ENCODE measurements at regions not wholly inside any gene's neighbourhood (a gene's known extent, or its start where the extent isn't known, plus 50 kb on each side); places are given as distances from the start of the nearest gene placed in this dataset.

- ATAC-seq = no peak
- Histone ChIP-seq H3K27me3 (ENCODE audit: insufficient read depth) (no peaks in the 10 kb centered on the region), H3K4me3 (no peak overlapping the region), H3K79me2 (replicated peaks; ENCODE audit: insufficient read depth) (no peaks in the 10 kb centered on the region), H2AFZ (no peak overlapping the region), H3K9me2 (ENCODE audit: insufficient read depth) (no peaks in the 10 kb centered on the region), H3K27ac (ENCODE audit: low read depth) (no peak overlapping the region), H4K20me1 (replicated peaks; ENCODE audit: insufficient read depth) (no peaks in the 10 kb centered on the region), H3F3A (replicated peaks; ENCODE audit: low read depth) (no peaks in the 10 kb centered on the region), H3K36me3 (ENCODE audit: insufficient read depth) (no peaks in the 10 kb centered on the region), H3K4me1 (ENCODE audit: insufficient read depth) (no peaks in the 10 kb centered on the region), H3K4me2 (no peak overlapping the region)
- no peak for DNase-seq (ENCODE audit: low spot score)
- Mint-ChIP-seq H3K27me3 (ENCODE audit: insufficient read depth, low read depth, poor library complexity) (no peaks in the 10 kb centered on the region), H3K36me3 (ENCODE audit: low read depth) (no peaks in the 10 kb centered on the region), H3K4me3 (no peak overlapping the region), H3K9me3 (peaks cover 12% of the 10 kb centered on the region; the same call in 2 of the 3 replicates), H3K4me1 (peaks cover 2% of the 10 kb centered on the region; the same call in 1 of the 3 replicates), H3K27ac (no peak overlapping the region)
- TF ChIP-seq JUNB (IDR thresholded peaks at IDR 0.05; ENCODE audit: unreplicated experiment) (no peak), STAT1 (IDR thresholded peaks at IDR 0.05; ENCODE audit: unreplicated experiment) (no peak), CREB1 (CRISPR knock-in tag; IDR thresholded peaks at IDR 0.05; ENCODE audit: low read depth) (no peak), ZNF114 (CRISPR knock-in tag; IDR thresholded peaks at IDR 0.05) (no peak), NANOG (IDR thresholded peaks at IDR 0.05; ENCODE audit: borderline replicate concordance) (no peak), POLR2AphosphoS5 (IDR thresholded peaks at IDR 0.05; ENCODE audit: low read depth) (no peak)
Observed at GRCh38 chr7:13109201-13109600, 421.8 kb downstream of the ARL4A start.

GRCh38 chr7:13110107-13110506 lies 422.7 kb downstream of the ARL4A start:
- Mint-ChIP-seq H3K36me3 (ENCODE audit: low read depth) (no peaks in the 10 kb centered on the region; the same call in 2 of the 3 replicates), H3K27me3 (ENCODE audit: insufficient read depth, low read depth, poor library complexity) (peaks cover 1% of the 10 kb centered on the region), H3K9me3 (peaks cover 12% of the 10 kb centered on the region; the same call in 2 of the 3 replicates), H3K27ac (no peak overlapping the region), H3K4me3 (no peak overlapping the region), H3K4me1 (peaks cover 8% of the 10 kb centered on the region)
- no peak for TF ChIP-seq EZH2 (IDR thresholded peaks at IDR 0.05; ENCODE audit: low read depth, unreplicated experiment)
- no peak for TF ChIP-seq ZNF462 (CRISPR knock-in tag; IDR thresholded peaks at IDR 0.05)
- no peak for TF ChIP-seq ZNF331 (CRISPR knock-in tag; IDR thresholded peaks at IDR 0.05; ENCODE audit: low read depth)
- TF ChIP-seq REST (IDR thresholded peaks at IDR 0.05; ENCODE audit: unreplicated experiment) = no peak
- TF ChIP-seq POLR2AphosphoS5 (IDR thresholded peaks at IDR 0.05; ENCODE audit: low read depth) = no peak
- no peak for TF ChIP-seq JUNB (IDR thresholded peaks at IDR 0.05; ENCODE audit: unreplicated experiment)
- TF ChIP-seq CTCF (conservative IDR thresholded peaks at IDR 0.05; ENCODE audit: low read depth in 2 of 2) = no peak
- TF ChIP-seq NANOG (IDR thresholded peaks at IDR 0.05; ENCODE audit: borderline replicate concordance) = no peak
- no peaks in the 10 kb centered on the region for H3K36me3 ChIP-seq (ENCODE audit: insufficient read depth)
- H3K4me1 ChIP-seq (ENCODE audit: insufficient read depth) = 0 out of 2 replicates have a peak, but pooled peaks cover 2% of the 10 kb centered on the region
- DNase-seq (ENCODE audit: low spot score) (no peak), ATAC-seq (no peak)
- no peaks in the 10 kb centered on the region for H3K9me2 ChIP-seq (ENCODE audit: insufficient read depth)
- no peaks in the 10 kb centered on the region for H3F3A ChIP-seq (replicated peaks; ENCODE audit: low read depth)
- H3K4me2 ChIP-seq = no peak overlapping the region
- no peaks in the 10 kb centered on the region for H4K20me1 ChIP-seq (replicated peaks; ENCODE audit: insufficient read depth)
- H3K79me2 ChIP-seq (replicated peaks; ENCODE audit: insufficient read depth) = no peaks in the 10 kb centered on the region
- no peak overlapping the region for H3K27ac ChIP-seq (ENCODE audit: low read depth)
- no peak overlapping the region for H2AFZ ChIP-seq
- H3K27me3 ChIP-seq (ENCODE audit: insufficient read depth) = no peaks in the 10 kb centered on the region
- no peak overlapping the region for H3K4me3 ChIP-seq

Measured in GM23338 (cell line).